HG03196 (cell line): ENCODE measurements at regions not wholly inside any gene's neighbourhood (a gene's known extent, or its start where the extent isn't known, plus 50 kb on each side); places are given as distances from the start of the nearest gene placed in this dataset.

Experiments
- ATAC-seq: cut with Tn5 transposase; IDR thresholded peaks from one replicate; pipeline ENCODE4 v1.9.1; 2021; ENCODE audit not compliant: unreplicated experiment

DNA sequence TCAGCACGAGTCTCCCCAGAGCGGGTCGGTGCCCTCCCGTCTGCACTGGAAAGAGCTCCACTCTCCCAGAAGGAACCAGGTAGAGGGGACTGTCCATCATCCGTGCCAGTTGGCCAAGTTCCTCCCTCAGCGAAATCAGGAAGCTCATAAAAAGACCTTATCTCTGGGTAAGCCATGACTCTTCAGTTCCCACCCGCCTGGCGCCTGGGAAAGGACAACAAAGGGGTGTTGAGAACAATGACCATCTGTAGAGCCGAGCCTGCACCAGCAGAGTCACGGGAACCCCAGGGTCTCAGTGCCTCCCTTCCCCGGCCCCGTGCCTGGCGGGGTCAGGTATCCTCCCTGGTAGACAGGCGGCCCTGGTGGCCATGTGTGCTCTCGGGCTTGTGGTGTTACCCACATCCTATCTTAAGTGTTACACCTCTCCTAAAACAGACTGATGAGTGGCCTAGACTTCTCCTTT lies 190.7 kb downstream of the AXIN2 start:
- no peak for ATAC-seq

DNA sequence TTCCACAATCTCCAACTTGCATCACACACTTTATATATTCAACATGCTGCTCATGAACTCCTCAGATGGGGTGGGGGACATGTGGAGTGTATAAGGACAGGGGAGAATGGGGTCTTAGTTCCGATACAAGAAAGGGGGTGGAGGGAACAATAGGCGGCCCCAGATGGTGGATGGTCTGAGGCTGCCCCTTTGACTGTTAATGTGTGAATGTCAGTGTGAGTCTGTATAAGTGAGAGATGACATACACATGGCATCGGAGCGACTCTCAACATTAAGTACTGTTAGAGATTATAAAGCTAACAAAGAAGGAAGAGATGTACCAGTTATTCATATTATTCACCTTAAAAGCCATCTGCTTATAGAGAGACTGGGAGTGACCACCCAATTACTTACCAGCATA lies 193.1 kb downstream of the AXIN2 start:
- ATAC-seq, result no peak

DNA sequence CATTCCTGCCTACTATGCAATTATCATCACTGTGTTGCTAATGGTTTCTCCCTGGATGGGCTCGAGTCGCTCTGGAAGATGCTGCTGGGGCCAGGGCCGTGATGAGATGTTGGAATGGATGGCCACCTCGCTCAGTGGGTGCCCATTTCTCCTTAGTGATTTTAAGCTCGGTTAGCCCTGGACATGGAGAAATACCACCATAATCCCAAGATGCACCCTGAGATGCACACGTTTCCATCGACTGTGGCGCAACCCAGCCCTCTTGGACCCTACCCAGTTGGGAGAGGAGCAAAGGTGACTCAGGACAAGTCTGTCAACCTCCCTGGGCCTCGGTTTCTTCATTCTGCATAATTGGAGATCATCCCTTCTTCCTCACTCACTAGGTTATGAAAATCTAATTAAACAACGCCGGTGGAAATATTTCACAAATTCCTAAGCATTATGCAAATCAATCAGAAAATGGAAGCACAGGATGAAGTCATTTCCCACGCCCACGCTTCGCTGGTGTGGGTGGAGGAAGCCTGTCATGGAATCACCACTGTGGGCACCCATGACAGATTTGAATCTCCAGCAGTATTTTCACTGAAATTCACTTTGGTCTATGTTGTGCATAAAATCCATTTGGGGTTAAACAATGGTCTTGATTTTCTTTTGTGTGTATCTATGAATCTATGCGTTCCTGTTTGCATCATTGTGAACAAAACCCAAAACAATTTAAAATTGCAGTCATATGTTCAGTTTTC lies 195.2 kb downstream of the AXIN2 start:
- ATAC-seq, result no peak

DNA sequence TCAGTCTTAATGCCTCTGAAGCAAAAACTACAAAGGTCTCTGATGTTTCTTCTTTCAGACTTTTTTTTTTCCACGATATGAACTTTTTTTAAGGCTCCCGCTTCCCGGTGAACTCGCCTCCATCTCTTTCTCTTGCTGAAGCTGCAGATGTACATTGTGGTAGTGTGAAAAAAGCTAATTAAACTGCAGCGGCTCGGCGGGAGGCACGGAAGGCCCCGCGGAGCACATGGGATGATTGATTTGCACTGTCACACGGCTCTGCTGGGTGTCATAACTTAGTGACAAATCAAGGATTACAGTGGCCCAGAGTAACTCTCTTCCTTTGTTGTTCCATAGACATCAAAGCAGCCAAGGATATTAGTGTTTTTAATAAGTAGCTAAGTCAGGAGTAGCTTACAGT lies 196.3 kb downstream of the AXIN2 start:
- ATAC-seq, result no peak

DNA sequence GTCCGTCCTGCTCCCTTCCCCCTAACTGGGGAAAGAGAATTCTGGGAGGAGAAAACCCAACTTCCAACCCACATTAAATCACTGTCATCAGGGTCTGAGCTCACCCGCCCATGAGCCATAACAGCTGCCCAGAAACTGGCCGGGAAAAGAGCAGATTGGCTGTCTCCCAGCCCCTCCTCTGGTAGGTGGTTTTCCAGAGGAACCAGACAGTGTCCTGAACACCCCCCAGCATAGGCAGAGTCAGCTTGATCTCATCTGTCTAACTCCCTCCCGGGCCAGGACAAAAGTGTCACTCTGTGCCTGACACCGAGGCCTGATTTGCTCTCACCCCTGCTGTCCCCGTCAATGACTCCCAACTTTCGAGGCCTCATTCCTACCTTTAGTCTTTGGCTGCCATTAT lies 197.0 kb downstream of the AXIN2 start:
- ATAC-seq, result no peak

DNA sequence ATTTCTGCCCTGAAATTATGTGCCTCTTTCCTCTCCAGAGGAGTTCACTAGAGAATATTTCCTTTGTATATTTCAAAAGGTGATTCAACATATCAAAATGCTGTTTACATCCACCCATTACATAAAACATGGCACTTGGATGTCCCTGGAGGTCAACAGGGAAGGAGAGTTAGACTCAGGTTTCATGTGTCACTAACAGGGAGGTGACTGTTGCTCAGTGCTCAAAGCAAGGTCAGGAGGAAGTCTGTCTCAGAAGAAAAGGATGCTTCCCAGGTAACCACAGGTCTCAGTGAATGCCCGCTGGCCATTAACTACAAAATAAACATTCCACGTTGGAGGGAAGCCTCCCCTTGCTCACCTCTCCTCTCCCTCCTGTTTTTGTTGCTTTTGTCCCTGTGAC lies 198.6 kb downstream of the AXIN2 start:
- no peak for ATAC-seq

DNA sequence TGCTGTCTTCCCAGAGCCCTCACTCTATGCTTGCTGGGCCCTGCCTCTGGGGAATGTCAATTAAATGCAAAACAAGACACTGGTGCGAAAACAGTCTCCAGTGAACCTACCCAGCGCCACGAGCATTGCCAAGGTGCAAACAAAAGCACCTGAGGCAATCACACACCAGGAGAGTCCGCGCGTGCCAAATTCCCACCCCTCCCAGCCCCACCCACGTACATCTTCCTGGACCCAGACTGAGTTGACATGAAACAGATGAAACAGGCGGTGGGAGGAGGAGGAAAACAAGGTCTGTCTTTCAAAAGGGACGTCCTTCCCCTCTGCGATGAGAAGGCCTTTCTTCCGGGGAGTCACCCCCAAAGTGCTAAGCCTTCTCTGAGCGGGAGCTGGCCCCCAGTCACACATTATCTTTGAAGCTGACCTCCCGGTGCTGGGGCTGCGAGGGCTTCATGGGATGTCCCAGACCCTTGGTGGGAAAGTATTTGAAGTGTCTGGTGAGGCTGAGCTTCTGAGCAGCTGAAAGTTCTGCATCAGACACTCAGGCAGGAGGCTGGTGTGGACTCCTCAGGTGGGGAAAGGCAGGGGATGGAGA lies 200.4 kb downstream of the AXIN2 start:
- no peak for ATAC-seq

DNA sequence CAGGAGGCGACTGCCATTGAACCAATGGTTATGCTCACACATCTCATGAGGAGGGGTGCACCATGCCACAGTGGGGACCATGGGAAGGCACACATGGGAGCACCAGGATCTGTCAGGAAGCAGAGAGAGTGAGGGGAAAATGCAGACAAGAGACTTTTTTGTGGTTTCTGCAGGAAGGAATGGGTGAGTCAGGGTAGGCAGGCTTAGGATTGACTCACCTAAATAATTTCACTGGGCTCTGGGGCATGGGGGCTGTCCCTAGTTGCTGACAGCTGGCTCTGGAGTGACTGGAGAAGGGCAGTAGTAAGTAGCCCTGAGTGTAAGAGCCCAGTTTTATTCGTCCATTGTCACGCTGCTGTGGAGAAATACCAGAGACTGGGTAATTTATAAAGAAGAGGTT lies 202.4 kb downstream of the AXIN2 start:
- no peak for ATAC-seq

DNA sequence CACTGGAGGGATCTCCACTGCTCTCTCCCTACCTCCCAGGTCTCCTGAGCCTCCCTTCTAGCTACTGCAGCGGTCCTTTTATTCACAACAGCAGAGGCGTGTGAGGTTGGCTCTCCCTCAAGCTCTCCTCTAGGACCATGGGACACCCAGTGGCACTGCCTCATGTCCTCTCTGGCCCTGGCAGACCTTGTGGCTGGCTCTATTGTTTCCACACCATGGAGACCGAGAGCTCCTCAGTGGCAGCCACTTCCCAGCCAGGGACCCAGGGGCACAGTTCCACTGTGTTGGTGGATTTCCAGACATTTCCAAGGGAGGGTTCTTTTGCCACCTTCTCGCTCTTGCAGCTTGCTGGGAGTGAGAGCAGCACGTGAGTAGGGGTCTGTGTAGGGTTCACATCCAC lies 204.9 kb downstream of the AXIN2 start:
- ATAC-seq, result no peak

DNA sequence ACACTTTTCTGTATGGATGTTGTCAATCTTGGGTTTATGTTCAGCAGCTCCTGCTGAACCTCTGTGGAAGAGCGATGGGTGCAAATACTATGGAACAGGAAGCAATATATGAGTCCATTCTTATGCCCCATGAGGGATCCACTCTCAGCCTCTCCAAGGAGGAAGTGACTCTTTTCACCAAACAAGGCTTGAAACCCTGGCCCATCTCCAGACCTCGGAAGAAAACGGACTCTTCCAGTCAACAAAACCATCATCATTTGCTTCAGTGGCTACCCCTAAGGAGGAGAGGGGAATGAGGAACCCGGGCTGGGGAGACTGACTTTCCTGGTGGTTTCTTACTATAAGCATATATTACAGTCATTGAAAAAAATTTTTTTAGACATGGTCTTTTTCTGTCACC lies 206.2 kb downstream of the AXIN2 start:
- no peak for ATAC-seq

DNA sequence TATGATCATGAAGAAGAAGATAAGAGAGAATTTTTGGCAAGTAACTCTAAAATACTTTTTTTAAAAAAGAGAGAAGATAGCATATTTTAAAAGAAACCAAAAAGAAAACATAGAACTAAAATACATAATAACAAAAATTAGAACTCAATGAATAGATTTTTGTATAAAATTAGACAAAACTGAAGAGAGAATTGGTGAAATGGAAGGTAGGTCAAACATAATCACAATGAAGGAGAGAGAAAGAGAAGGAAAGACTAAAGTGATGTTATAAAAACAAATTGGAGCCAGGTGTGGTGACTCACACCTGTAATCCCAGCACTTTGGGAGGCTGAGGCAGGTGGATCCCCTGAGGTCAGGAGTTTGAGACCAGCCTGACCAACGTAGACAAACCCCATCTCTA lies 211.5 kb downstream of the AXIN2 start:
- ATAC-seq, result no peak

DNA sequence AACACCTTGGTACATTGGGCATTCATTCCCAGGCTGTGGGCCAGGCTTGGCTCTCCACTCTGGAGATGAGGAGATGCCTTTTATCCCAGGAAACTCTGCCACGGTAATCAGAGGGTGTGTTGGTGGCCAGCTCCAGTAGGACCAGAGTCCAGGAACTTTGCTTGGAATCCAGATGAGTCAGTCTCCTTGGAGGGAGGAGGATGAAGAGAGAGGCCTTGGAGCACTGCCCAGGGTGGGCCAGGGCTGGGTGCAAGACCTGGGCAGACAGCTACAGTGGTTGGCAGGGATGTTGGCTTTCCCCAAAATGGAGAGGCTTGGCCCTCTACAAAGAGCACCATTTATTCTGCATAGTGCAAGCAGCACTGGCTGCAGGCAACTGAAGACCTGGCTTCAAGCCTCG lies 209.0 kb downstream of the RGS9 start:
- ATAC-seq, result no peak

DNA sequence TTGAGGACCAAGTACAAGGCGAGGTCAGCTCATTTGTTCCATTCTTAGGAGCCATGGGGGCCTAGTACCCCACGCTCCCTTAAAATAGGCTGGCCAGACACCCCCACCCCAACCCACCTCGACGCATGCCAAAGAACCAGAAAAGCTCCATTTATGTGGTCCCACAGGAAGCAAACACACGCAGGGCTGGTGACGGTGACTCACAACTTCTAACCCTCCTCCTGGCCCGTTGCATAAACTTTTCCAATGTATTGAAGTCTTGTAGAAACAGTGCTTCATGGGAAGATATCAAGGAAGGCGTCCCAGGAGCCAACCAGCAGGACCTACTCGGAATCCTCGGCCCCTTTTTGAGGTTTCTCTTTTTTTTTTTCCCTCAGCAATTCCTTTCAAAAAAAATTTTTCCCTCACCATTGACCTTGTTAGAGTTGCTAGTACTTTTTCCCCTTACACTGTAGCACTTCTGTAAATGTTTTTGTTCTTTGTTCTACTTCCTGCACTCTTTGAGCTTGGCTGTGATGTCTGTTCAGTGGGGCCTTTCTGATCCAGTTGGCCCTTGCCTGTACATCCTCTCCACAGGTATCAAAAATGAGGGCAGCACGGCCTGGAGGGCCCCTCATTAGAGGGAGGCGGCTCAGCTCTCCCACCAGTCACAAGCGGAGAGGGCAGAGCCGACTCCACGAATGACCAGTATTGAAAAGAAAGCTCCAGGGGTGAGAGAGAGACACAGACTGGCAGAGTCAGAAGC lies 208.3 kb downstream of the RGS9 start:
- ATAC-seq, result no peak

DNA sequence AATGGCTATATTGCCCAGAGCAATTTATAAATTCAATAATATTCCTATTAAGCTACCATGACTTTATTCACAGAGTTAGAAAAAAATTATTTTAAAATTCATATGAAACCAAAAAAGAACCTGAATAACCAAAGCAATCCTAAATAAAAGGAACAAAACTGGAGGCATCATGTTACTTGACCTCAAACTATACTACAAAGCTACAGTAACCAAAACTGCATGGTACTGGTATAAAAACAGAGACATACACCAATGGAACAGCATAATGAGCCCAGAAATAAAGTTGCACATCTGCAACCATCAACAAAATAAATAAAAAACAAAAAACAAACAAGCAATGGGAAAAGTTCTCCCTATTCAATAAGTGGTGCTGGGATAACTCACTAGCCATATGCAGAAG lies 203.2 kb downstream of the RGS9 start:
- ATAC-seq, result no peak

DNA sequence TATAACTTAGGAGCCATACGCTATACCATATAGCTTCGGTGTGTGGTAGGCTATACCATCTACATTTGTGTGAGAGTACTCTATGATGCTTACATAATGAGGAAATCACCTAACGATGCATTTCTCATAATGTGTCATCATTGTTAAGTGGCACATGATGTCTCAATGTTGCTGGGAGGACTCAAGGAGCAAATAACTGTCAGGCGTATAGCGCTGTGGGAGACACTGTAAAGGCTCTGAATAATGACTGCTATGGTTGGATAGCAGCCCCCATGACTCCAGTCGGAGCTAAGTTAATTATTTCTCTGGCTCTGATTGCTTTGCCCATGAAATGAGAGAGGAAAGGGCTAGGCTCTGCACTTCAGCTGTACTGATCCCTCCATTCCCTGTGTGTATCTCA lies 197.2 kb downstream of the RGS9 start:
- no peak for ATAC-seq

DNA sequence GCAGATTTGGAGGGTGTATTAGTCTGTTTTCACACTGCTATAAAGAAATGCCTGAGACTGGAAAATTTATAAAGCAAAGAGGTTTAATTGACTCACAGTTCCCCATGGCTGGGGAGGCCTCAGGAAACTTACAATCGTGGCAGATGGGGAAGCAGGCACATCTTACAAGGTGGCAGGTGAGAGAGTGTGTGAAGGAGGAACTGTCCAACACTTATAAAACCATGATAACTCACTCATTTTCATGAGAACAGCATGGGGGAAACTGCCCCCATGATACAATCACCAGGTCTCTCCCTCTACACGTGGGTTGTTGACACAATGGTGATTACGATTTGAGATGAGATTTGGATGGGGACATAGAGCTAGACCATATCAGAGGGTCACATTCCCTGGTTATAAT lies 195.6 kb downstream of the RGS9 start:
- ATAC-seq, result no peak

DNA sequence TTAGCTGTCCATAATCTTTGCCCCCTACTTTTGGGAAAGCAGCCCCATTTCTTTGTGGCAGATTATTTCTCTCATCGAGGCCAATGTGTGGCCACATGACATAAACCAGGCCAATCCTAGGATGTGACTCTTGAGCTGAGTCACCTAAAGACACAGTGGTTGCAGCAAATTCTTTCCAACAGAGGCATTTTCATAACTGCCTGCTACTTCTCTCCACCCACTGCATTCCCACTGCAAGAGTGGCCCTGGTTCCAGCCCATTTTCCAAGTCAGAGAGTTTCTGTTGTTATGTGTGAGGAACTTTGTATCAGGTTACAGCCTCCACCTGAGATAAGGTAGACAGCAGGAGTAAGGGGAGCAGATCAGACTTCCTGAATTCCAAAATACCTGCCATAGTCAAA lies 195.2 kb downstream of the RGS9 start:
- no peak for ATAC-seq

DNA sequence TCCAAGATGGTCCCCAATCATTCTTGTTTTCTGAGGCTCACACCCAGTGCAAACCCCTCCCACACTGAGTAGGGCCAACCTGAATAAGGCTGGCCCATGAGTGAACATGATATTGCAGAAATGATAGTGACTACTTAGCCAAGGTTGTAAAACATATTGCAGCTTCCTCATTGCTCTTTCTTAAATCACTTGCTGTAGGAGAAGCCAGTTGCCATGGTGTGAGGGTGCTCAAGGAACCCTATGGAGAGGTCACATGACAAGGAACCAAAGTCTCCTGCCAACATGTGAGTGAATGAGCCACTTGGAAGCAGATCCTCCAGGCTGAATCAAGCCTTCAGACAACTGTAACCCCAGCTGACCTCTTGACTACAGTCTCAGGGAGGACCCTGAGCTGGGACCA lies 191.4 kb downstream of the RGS9 start:
- ATAC-seq, result no peak

DNA sequence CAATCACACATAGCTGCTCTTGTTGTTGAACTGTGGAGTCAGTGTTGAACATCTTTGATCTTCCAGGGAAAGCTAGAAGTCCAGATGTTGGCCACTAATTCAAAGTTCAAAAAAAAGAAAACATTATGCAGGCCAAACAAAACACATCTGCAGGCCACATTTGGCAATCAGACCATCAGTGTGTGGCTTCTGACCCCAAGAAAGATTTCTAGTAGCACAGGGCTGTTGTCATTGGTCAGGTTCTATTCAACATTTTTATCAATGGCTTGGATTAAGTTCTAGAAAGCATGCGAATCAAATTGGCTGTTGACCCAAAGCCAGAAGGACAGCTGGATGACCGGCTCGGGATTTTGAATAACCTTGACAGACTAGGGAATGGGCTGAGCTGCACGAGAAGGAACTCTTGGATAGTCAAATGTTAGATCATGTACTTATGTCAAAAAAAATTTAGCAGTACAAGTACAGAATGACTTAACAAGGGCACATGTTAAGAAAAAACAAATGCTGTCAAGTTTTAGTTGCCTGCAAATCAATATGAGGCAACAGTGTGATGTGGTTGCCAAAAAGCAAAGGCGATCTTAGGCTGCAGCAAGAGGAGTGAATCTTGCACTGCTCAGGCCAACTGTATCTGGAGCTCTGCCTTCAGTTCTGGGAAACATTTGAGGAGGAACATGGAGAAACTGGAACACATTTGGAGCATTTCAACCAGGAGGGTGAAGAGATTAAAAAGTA lies 187.6 kb downstream of the RGS9 start:
- ATAC-seq, result no peak

DNA sequence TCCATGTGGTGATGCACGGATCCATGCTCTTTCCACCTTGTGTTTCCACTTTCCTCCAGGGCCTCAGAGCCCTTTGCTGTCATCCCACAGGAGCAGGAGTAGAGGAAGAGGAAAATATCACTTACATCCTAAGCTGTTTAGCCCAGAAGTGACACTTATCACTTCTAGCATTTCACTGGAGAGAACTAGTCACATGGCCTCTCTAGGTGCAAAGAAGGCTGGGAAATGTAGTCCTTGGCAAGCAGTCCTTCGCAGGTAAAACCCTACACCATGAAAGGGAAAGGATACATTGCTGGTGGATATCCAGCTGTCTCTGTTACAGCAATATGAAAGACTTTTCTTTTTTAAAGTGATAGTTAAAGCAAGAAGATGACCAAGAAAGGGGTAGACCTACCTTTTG lies 185.9 kb downstream of the RGS9 start:
- no peak for ATAC-seq

DNA sequence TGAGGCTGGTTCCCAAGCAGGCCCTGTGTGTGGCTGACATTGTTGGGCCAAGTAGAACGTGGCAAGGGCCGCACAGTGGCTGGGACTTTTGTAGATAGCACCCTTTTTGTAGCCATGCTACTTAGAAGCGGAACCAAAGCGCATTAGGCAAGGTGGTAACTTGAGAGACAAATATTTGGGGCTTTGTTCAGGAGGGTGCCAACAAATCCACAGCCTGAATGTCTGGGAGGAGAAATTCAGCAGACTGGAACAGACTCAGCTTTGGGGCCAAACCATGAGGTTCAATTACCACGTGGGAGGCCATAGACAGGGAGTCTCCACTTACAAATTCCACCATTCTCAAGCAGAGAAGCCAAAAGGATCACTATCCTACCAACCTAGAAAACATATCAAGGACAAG lies 183.7 kb downstream of the RGS9 start:
- ATAC-seq, result no peak

DNA sequence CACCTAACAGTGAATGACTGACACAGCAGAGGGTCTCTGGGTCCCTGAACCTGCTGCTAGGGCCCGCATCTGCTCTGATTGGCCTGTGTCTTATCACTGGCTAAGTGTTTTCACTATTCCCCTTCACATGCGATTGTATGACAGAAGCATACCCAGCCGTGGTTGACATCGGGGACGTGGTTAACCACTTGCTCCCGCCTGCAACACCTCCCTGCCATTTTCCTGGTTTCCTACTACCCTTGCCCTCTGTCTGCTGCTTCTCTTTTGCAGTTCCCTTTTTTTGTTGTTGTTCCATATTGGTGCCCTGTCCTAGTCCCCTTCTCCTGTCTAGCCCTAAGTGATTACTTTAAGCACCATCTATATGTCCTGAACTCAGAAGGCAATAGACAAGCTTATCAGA lies 177.0 kb downstream of the RGS9 start:
- no peak for ATAC-seq
